Activated CD8-positive, alpha-beta T cell treated with anti-CD3 and anti-CD28 coated beads for 36 hours (primary cell): ENCODE measurements at regions not wholly inside any gene's neighbourhood (a gene's known extent, or its start where the extent isn't known, plus 50 kb on each side); places are given as distances from the start of the nearest gene placed in this dataset.

ENCODE experiments used
- ATAC-seq: fragments of 200-7000 bp; cut with Tn5 transposase; one replicate; pipeline ENCODE4 v1.10.0; 2021; ENCODE audit warnings: mild to moderate bottlenecking, moderate library complexity
- CTCF ChIA-PET: fragments of 350-600 bp; sonication (Branson Sonifier 250); formaldehyde crosslinking; loops from one replicate; lab custom pipeline; 2021; ENCODE audit warnings: antibody characterized with exemption; lab: Charles Lee
- POLR2A ChIA-PET: fragments of 350-600 bp; sonication (Branson Sonifier 250); formaldehyde crosslinking; loops from one replicate; lab custom pipeline; 2021; ENCODE audit warnings: antibody characterized with exemption; lab: Charles Lee
- DNase-seq: peaks from one replicate; pipeline ENCODE4 v3.0.0-alpha.2; 2020
- H3K27ac Mint-ChIP-seq: one replicate; pipeline ENCODE4 v1.8.0; 2021; ENCODE audit warnings: mild to moderate bottlenecking, mixed read lengths
- H3K27me3 Mint-ChIP-seq: one replicate; pipeline ENCODE4 v1.8.0; 2021; ENCODE audit warnings: mixed read lengths
- H3K36me3 Mint-ChIP-seq: one replicate; pipeline ENCODE4 v1.8.0; 2021; ENCODE audit warnings: low read depth, mixed read lengths
- H3K4me1 Mint-ChIP-seq: one replicate; pipeline ENCODE4 v1.8.0; 2021; ENCODE audit warnings: low read depth, mixed read lengths
- H3K4me3 Mint-ChIP-seq: one replicate; pipeline ENCODE4 v1.8.0; 2021; ENCODE audit warnings: mild to moderate bottlenecking, moderate library complexity, mixed read lengths
- H3K9me3 Mint-ChIP-seq: one replicate; pipeline ENCODE4 v1.8.0; 2021; ENCODE audit warnings: mixed read lengths
- intact Hi-C: fragments of 100-400 bp; cut with micrococcal nuclease; formaldehyde crosslinking; loops from one replicate; pipeline ENCODE4 v1.10.0; 2022
- TF ChIP-seq, protein P1 (sequence below): fragments of 200-600 bp; IDR thresholded peaks from one replicate; pipeline ENCODE4 v1.8.0; 2022; ENCODE audit warnings: antibody characterized with exemption, mild to moderate bottlenecking

DNA sequence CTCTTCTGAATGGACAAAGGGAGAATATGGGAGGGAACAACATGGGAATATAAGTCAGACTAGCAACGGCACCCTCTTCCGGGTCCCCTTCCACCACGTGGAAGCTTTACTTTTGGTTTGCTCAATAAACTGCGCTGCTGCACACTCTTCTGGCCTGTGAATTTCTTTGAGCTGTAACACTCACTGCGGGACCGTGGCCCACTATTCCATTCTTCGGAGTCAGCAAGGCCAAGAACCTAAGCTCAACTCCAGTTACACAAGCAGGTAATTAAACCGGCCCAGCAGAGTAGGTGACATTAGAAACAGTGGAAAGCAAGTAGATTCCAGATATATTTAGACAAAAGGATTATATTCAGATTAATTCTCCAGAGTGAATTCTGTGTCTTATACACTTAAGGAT is 697.4 kb upstream of the NXPH2 start:
- intact Hi-C loops = no loop called here

DNA sequence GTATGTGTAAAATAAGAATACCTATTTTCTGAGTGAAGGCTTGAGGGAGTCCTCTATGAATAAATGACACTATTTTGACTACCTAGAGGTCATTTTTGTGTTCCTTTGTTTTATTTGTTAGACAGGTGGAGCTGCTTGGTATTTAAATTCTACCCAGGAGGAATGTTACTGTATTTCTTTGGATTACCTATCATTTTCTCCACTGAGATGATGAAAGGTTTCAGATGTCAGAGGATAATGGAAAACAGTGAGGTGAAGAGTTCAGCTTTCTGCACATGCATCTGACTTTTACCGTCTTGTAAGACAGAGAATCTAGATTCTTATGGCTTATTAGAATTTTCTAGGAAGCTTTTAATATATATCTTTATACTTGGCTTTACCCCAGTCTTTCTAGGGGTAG is 689.8 kb upstream of the NXPH2 start:
- H3K36me3 Mint-ChIP-seq = no peaks in the 10 kb centered on the region
- no peak overlapping the region for H3K27ac Mint-ChIP-seq
- no peaks in the 10 kb centered on the region for H3K4me1 Mint-ChIP-seq
- ChIA-PET CTCF (no interaction called here), POLR2A (no interaction called here)
- H3K27me3 Mint-ChIP-seq = no peaks in the 10 kb centered on the region
- H3K4me3 Mint-ChIP-seq = no peak overlapping the region
- intact Hi-C loops = no loop called here
- no peak for DNase-seq
- peaks cover 8% of the 10 kb centered on the region for H3K9me3 Mint-ChIP-seq
- ATAC-seq = no peak
- TF ChIP-seq, protein P1, sequence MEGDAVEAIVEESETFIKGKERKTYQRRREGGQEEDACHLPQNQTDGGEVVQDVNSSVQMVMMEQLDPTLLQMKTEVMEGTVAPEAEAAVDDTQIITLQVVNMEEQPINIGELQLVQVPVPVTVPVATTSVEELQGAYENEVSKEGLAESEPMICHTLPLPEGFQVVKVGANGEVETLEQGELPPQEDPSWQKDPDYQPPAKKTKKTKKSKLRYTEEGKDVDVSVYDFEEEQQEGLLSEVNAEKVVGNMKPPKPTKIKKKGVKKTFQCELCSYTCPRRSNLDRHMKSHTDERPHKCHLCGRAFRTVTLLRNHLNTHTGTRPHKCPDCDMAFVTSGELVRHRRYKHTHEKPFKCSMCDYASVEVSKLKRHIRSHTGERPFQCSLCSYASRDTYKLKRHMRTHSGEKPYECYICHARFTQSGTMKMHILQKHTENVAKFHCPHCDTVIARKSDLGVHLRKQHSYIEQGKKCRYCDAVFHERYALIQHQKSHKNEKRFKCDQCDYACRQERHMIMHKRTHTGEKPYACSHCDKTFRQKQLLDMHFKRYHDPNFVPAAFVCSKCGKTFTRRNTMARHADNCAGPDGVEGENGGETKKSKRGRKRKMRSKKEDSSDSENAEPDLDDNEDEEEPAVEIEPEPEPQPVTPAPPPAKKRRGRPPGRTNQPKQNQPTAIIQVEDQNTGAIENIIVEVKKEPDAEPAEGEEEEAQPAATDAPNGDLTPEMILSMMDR = no peak

More for the DNA sequence above, 697.4 kb upstream of the NXPH2 start:
- POLR2A ChIA-PET = interaction anchor here (0.7 kb wide), 1 partner anchor 9 kb away, joined by 3 read pairs; no protein-coding TSS in a partner anchor
- peaks cover 10% of the 10 kb centered on the region for H3K9me3 Mint-ChIP-seq
- no peaks in the 10 kb centered on the region for H3K36me3 Mint-ChIP-seq
- H3K4me3 Mint-ChIP-seq = no peak overlapping the region
- H3K27ac Mint-ChIP-seq = no peak overlapping the region
- no peaks in the 10 kb centered on the region for H3K27me3 Mint-ChIP-seq
- TF ChIP-seq, protein P1 = no peak
- no peak for ATAC-seq
- no peak for DNase-seq
- CTCF ChIA-PET = no interaction called here
- no peaks in the 10 kb centered on the region for H3K4me1 Mint-ChIP-seq

DNA sequence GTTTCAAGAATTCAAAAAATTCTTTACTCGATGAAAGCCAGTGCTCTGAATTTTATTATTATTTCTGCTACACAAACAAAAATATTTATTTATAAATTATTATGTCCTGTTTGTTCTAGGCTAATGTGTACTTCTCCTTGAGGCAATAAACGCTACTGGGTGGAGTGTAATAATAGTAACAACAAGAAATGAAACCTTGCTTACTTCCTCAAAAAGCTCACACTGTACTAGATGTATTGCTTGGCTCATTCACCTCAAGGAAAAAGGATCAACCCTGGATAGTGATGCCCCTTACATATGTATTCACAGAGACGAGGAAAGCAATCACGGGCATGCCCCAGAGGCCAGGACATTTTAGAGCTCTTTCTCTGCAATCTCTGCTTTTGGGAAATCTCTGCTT is 685.6 kb upstream of the NXPH2 start:
- no peak for DNase-seq
- intact Hi-C loops = no loop called here
- no peaks in the 10 kb centered on the region for H3K36me3 Mint-ChIP-seq
- H3K4me1 Mint-ChIP-seq = no peaks in the 10 kb centered on the region
- no peaks in the 10 kb centered on the region for H3K27me3 Mint-ChIP-seq
- peaks cover 9% of the 10 kb centered on the region for H3K9me3 Mint-ChIP-seq
- ATAC-seq = no peak
- TF ChIP-seq, protein P1 = no peak
- ChIA-PET POLR2A (no interaction called here), CTCF (no interaction called here)
- H3K4me3 Mint-ChIP-seq = no peak overlapping the region
- H3K27ac Mint-ChIP-seq = no peak overlapping the region

DNA sequence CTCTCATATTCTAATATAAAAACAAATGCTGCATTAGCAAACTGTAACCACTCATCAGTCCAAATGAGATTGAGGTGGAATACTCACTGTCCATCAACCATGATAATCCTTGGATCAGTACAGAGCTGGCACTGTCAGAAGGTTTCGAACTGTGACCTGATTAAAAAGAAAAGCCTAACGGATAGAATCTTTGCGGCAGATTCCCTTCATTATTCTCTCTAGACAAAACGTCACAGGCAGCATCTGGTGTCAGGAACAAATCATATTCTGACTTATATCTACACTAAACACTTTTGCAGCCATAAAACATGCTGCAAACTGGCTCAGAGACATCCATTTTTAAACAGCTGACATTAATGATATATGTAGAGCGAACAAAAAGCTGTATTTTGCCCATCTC is 677.7 kb upstream of the NXPH2 start:
- H3K27me3 Mint-ChIP-seq = no peaks in the 10 kb centered on the region
- ATAC-seq (no peak), DNase-seq (no peak)
- POLR2A ChIA-PET = no interaction called here
- peaks cover 10% of the 10 kb centered on the region for H3K9me3 Mint-ChIP-seq
- CTCF ChIA-PET = no interaction called here
- no peaks in the 10 kb centered on the region for H3K4me1 Mint-ChIP-seq
- H3K4me3 Mint-ChIP-seq = no peak overlapping the region
- TF ChIP-seq, protein P1 = no peak
- no peaks in the 10 kb centered on the region for H3K36me3 Mint-ChIP-seq
- intact Hi-C loops = no loop called here
- no peak overlapping the region for H3K27ac Mint-ChIP-seq

DNA sequence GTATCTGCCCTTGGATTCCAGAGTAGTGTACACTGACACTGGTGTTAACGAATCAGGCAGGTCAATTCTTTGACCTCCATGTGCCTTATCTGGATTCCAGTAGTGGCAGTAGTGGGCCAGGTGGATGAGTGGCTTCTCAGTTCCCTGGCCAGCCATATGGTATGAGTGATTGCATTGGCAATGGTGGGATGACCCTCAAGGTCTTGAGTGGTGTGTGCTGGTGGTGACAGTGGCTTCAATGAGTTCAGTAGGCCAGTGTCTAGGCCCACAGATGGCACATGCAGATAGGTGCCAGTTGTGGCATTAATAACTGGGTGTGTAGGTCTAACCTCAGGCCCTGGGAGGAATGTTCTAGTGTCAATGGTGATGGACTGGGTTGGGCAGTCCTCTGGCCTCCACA is 674.1 kb upstream of the NXPH2 start:
- Mint-ChIP-seq H3K27ac (no peak overlapping the region), H3K4me3 (no peak overlapping the region), H3K27me3 (no peaks in the 10 kb centered on the region), H3K36me3 (no peaks in the 10 kb centered on the region), H3K4me1 (no peaks in the 10 kb centered on the region), H3K9me3 (peaks cover 14% of the 10 kb centered on the region)
- DNase-seq (no peak), ATAC-seq (no peak)
- TF ChIP-seq, protein P1 = no peak
- ChIA-PET POLR2A (no interaction called here), CTCF (no interaction called here)
- intact Hi-C loops = no loop called here
